ENCODE measurements at regions not wholly inside any gene's neighbourhood (a gene's known extent, or its start where the extent isn't known, plus 50 kb on each side); places are given as distances from the start of the nearest gene placed in this dataset.

GRCh38 chr4:152020073-152020472 is 259.3 kb upstream of the GATB start:
- no peaks in the 10 kb centered on the region for H3K27me3 ChIP-seq

GRCh38 chr4:152016303-152016620 is 255.5 kb upstream of the GATB start:
- Histone ChIP-seq H3K9me3 (ENCODE audit: low read depth) (no peaks in the 10 kb centered on the region), H3K9me2 (replicated peaks; ENCODE audit: insufficient read depth) (no peaks in the 10 kb centered on the region), H4K20me1 (ENCODE audit: insufficient read depth, poor library complexity, severe bottlenecking) (no peaks in the 10 kb centered on the region), H3K27ac (no peak overlapping the region), H3K4me3 (no peak overlapping the region), H3K79me2 (no peaks in the 10 kb centered on the region), H3K4me2 (no peak overlapping the region), H3K36me3 (replicated peaks; ENCODE audit: insufficient read depth, low read depth) (no peaks in the 10 kb centered on the region), H3K4me1 (ENCODE audit: insufficient read depth) (no peaks in the 10 kb centered on the region), H3K27me3 (no peaks in the 10 kb centered on the region), H2AFZ (no peak overlapping the region)
- WGBS (ENCODE audit: low lambda C conversion rate, missing lambda C conversion rate) = 93% methylated on average over 5 of the region's 5 CpGs
- TF ChIP-seq CTCF (IDR thresholded peaks at IDR 0.05; ENCODE audit: poor library complexity) (no peak), EZH2 (IDR thresholded peaks at IDR 0.05; ENCODE audit: borderline replicate concordance) (no peak), EZH2phosphoT487 (IDR thresholded peaks at IDR 0.05; ENCODE audit: low read depth, severe bottlenecking, unreplicated experiment) (no peak)
- DNase-seq (ENCODE audit: low spot score) = no peak

More at GRCh38 chr4:152020073-152020472, 259.3 kb upstream of the GATB start:
- H3K9me2 ChIP-seq (replicated peaks; ENCODE audit: insufficient read depth) = no peaks in the 10 kb centered on the region
- no peaks in the 10 kb centered on the region for H4K20me1 ChIP-seq (ENCODE audit: insufficient read depth, poor library complexity, severe bottlenecking)
- 94% methylated on average over 5 of the region's 5 CpGs for WGBS (ENCODE audit: low lambda C conversion rate, missing lambda C conversion rate)
- no peaks in the 10 kb centered on the region for H3K36me3 ChIP-seq (replicated peaks; ENCODE audit: insufficient read depth, low read depth)
- no peaks in the 10 kb centered on the region for H3K4me1 ChIP-seq (ENCODE audit: insufficient read depth)
- H3K4me2 ChIP-seq = no peak overlapping the region
- DNase-seq (ENCODE audit: low spot score) = no peak
- no peak overlapping the region for H3K27ac ChIP-seq
- TF ChIP-seq EZH2 (IDR thresholded peaks at IDR 0.05; ENCODE audit: borderline replicate concordance) (no peak), CTCF (IDR thresholded peaks at IDR 0.05; ENCODE audit: poor library complexity) (no peak)
- no peaks in the 10 kb centered on the region for H3K9me3 ChIP-seq (ENCODE audit: low read depth)
- no peaks in the 10 kb centered on the region for H3K79me2 ChIP-seq
- H3K4me3 ChIP-seq = no peak overlapping the region
- no peak overlapping the region for H2AFZ ChIP-seq

GRCh38 chr4:152015597-152016302 is 254.9 kb upstream of the GATB start:
- DNase-seq (ENCODE audit: low spot score) = no peak
- H3K27ac ChIP-seq = no peak overlapping the region
- TF ChIP-seq EZH2 (IDR thresholded peaks at IDR 0.05; ENCODE audit: borderline replicate concordance) (no peak), CTCF (IDR thresholded peaks at IDR 0.05; ENCODE audit: poor library complexity) (no peak), EZH2phosphoT487 (IDR thresholded peaks at IDR 0.05; ENCODE audit: low read depth, severe bottlenecking, unreplicated experiment) (no peak)
- H3K4me1 ChIP-seq (ENCODE audit: insufficient read depth) = no peaks in the 10 kb centered on the region
- H3K27me3 ChIP-seq = peaks cover 1% of the 10 kb centered on the region
- no peaks in the 10 kb centered on the region for H3K36me3 ChIP-seq (replicated peaks; ENCODE audit: insufficient read depth, low read depth)
- H2AFZ ChIP-seq = no peak overlapping the region
- no peaks in the 10 kb centered on the region for H3K9me3 ChIP-seq (ENCODE audit: low read depth)
- no peaks in the 10 kb centered on the region for H3K9me2 ChIP-seq (replicated peaks; ENCODE audit: insufficient read depth)
- H3K79me2 ChIP-seq = no peaks in the 10 kb centered on the region
- H3K4me2 ChIP-seq = no peak overlapping the region
- H3K4me3 ChIP-seq = no peak overlapping the region
- no peaks in the 10 kb centered on the region for H4K20me1 ChIP-seq (ENCODE audit: insufficient read depth, poor library complexity, severe bottlenecking)
- 94% methylated on average over 11 of the region's 11 CpGs for WGBS (ENCODE audit: low lambda C conversion rate, missing lambda C conversion rate)

Data from hepatocyte (in vitro differentiated cells).